Inflammatory macrophage (primary cell): ENCODE measurements at regions not wholly inside any gene's neighbourhood (a gene's known extent, or its start where the extent isn't known, plus 50 kb on each side); places are given as distances from the start of the nearest gene placed in this dataset.
"Not testable (repeated sequence)": the region's sequence is repeated elsewhere in the genome, so short reads cannot be mapped to it uniquely, and the experiment has no call there.

Source experiments
- DNase-seq, 2 donors: peaks; one replicate each; pipeline ENCODE4 v3.0.0-alpha.2; 2020 to 2022

GRCh38 chr13:44887515-44887914 is 101.8 kb downstream of the NUFIP1 start:
- DNase-seq = no peak

GRCh38 chr13:44884076-44884729 is 105.1 kb downstream of the NUFIP1 start:
- DNase-seq = no peak

GRCh38 chr13:44879452-44880058 is 109.7 kb downstream of the NUFIP1 start:
- DNase-seq = peak; percentile 52 to 61

GRCh38 chr13:44876782-44877324 is 112.4 kb downstream of the NUFIP1 start:
- no peak for DNase-seq

GRCh38 chr13:44874886-44875630 is 114.2 kb downstream of the NUFIP1 start:
- DNase-seq = no peak

- DNase-seq = no peak
Measured at GRCh38 chr13:44874176-44874575, 115.1 kb downstream of the NUFIP1 start.

- no peak for DNase-seq
Measured at GRCh38 chr13:44873461-44873860, 115.8 kb downstream of the NUFIP1 start.

- no peak for DNase-seq
Measured at GRCh38 chr13:44872751-44873150, 116.5 kb downstream of the NUFIP1 start.

- DNase-seq = no peak
Measured at GRCh38 chr13:44870456-44870929, 118.8 kb downstream of the NUFIP1 start.

- no peak for DNase-seq
Measured at GRCh38 chr13:44869167-44869566, 120.1 kb downstream of the NUFIP1 start.

GRCh38 chr13:44868397-44868796 is 120.9 kb downstream of the NUFIP1 start:
- no peak for DNase-seq

- no peak for DNase-seq
Measured at GRCh38 chr13:44867825-44868224, 121.4 kb downstream of the NUFIP1 start.

GRCh38 chr13:44866411-44866911 is 122.8 kb downstream of the NUFIP1 start:
- no peak for DNase-seq

- DNase-seq = no peak
Measured at GRCh38 chr13:44865722-44866410, 123.4 kb downstream of the NUFIP1 start.

- DNase-seq = not testable (repeated sequence)
Measured at GRCh38 chr13:44863641-44864040, 125.6 kb downstream of the NUFIP1 start.

GRCh38 chr13:44860454-44860853 is 128.8 kb downstream of the NUFIP1 start:
- no peak for DNase-seq

- no peak for DNase-seq
Measured at GRCh38 chr13:44857736-44858135, 131.5 kb downstream of the NUFIP1 start.

GRCh38 chr13:44857061-44857460 is 132.2 kb downstream of the NUFIP1 start:
- DNase-seq = no peak

GRCh38 chr13:44855860-44856259 is 133.4 kb downstream of the NUFIP1 start:
- DNase-seq = no peak

- DNase-seq = no peak
Measured at GRCh38 chr13:44854313-44855060, 134.8 kb downstream of the NUFIP1 start.

GRCh38 chr13:44853641-44854040 is 135.6 kb downstream of the NUFIP1 start:
- DNase-seq = no peak
